ENCODE measurements at regions not wholly inside any gene's neighbourhood (a gene's known extent, or its start where the extent isn't known, plus 50 kb on each side); places are given as distances from the start of the nearest gene placed in this dataset.

DNA sequence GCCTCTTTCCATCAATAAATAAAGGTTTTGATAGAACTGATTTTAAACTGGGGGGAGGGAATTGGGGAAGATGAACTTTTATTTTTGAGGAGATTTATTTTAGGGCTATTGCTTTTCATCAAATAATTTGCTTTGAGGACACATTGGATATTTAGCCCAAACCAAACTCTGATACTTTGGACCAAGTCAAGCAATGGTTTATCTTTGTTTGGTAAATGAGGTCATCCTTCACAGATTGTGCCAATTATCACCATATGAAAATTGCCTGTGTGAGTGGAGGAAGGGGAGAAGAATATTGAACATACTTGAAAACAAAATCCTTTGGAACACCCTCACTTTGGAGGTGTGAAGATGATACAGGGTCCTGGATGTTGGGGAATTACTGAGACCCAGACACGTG, 176.9 kb upstream of the CD180 start:
- no peak for DNase-seq (ENCODE audit: extremely low read depth, low read depth)
- TF ChIP-seq, protein P1, sequence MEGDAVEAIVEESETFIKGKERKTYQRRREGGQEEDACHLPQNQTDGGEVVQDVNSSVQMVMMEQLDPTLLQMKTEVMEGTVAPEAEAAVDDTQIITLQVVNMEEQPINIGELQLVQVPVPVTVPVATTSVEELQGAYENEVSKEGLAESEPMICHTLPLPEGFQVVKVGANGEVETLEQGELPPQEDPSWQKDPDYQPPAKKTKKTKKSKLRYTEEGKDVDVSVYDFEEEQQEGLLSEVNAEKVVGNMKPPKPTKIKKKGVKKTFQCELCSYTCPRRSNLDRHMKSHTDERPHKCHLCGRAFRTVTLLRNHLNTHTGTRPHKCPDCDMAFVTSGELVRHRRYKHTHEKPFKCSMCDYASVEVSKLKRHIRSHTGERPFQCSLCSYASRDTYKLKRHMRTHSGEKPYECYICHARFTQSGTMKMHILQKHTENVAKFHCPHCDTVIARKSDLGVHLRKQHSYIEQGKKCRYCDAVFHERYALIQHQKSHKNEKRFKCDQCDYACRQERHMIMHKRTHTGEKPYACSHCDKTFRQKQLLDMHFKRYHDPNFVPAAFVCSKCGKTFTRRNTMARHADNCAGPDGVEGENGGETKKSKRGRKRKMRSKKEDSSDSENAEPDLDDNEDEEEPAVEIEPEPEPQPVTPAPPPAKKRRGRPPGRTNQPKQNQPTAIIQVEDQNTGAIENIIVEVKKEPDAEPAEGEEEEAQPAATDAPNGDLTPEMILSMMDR (IDR thresholded peaks at IDR 0.05; ENCODE audit: low read depth, low read length) = no peak

DNA sequence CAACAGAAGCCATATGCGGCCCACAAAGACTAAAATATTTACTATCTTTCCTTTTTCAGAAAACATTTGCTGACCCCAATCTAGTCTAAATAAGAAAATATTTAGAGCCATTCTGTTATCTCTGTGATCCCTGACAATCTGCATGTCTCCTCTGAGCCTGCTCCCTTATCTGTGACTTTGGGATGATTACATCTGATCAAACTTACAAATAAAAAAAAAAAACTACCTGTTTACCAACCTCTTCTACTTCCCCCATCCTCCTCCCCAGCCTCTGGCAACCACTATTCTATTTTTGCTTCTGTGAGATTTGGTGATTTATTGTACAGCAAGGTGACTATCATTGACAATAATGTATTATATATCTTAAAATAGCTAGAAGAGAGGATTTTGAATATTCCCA, 176.3 kb upstream of the CD180 start:
- TF ChIP-seq, protein P1 (IDR thresholded peaks at IDR 0.05; ENCODE audit: low read depth, low read length) = no peak
- no peak for DNase-seq (ENCODE audit: extremely low read depth, low read depth)

DNA sequence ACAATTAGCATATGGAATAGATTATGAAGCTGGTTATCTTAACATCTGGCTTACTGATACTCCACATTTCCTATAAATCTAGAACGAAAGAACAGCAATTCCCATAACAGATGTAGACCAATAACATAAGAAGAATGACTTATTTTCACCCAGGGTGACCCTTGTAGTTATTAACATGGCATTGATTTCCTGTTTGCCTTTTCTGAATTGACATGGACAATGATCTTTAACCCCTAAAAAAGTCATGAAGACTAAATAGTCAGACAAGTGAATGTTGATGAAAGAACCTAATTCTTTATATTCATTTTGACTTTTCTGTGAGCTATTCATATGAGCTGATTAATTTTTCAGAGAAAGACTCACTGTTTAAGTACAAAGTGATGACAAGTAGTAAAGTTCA, 175.3 kb upstream of the CD180 start:
- no peak for DNase-seq (ENCODE audit: extremely low read depth, low read depth)
- TF ChIP-seq, protein P1 (IDR thresholded peaks at IDR 0.05; ENCODE audit: low read depth, low read length) = no peak

DNA sequence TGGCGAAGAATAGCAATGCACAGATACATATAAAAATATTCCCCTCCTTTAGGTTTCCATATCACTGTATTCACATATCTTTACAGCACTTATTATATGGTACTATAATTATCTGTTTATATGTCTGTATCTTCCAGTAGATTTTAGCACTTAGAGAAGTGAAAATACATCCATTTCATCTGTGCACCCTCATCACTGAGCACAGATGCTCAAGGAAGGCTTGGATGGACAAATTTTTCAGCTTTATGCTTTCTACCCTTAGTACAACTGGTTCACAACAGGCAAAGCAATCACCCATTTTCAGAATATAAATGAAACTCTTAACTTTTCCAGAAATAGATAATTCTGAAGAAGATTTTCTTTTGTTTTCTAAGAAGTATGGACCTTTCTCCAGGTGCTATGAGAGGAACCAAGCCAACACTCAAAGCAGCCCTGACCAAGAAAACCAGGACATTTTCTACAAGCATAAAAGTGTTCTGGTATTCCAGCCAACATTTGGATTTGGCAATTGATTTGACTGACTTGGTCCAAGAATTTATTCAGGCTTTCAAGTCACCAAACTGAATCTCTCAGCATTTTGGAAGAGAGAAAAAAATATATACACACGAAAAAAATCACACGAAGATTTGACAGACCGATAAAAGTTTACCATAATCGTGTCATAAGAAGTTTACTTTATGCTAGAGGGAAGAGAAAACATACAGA, 170.2 kb upstream of the CD180 start:
- no peak for DNase-seq (ENCODE audit: extremely low read depth, low read depth)
- TF ChIP-seq, protein P1 (IDR thresholded peaks at IDR 0.05; ENCODE audit: low read depth, low read length) = no peak

DNA sequence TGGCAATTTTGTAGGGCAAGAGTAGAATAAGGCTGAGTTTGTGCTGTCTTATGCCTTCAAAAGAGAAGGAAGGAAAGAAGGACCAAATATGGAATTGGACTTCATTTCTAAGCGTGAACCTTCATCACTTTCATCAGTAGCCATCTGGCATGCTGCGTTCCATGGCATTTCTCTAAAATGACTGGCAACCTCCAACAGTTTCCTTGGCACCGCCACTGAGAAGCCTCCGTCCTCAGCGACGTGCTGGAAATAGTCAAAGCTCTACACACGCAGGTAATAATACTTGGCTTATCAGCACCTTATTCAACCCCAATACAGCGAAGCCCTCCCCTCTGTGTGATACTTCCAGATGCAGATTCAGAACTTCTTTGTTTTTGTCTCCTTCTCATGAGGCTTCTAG, 169.7 kb upstream of the CD180 start:
- TF ChIP-seq, protein P1 (IDR thresholded peaks at IDR 0.05; ENCODE audit: low read depth, low read length) = no peak
- DNase-seq (ENCODE audit: extremely low read depth, low read depth) = no peak

DNA sequence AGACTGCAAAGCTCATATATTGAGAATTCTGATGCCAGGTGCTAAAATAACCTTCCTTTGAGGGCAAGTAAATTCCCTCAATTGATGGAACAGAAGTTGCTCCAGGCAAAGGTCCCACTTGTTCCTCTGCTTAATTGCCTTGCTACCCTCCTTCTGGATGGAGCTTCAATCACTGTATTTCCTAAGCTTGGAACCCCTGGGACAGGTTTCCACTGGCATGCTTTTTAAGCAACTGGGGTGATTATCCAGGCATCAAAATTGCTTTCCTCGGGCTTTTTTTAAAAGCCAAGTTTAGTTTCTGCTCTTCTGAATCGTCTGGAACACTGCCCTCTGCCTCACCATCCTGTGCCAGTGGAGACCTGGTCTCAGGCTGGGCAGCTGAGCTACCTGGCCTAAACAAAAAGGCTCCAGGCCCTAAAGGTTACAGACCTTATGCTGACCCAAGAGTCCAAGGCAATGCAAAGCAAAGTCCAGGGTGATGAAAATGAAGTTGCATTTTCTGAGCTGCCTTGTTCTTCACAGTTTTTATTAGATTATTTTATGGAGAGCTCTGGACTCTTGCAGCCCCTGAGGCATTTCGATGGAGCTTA, 167.9 kb upstream of the CD180 start:
- TF ChIP-seq, protein P1 (IDR thresholded peaks at IDR 0.05; ENCODE audit: low read depth, low read length) = no peak
- DNase-seq (ENCODE audit: extremely low read depth, low read depth) = no peak

DNA sequence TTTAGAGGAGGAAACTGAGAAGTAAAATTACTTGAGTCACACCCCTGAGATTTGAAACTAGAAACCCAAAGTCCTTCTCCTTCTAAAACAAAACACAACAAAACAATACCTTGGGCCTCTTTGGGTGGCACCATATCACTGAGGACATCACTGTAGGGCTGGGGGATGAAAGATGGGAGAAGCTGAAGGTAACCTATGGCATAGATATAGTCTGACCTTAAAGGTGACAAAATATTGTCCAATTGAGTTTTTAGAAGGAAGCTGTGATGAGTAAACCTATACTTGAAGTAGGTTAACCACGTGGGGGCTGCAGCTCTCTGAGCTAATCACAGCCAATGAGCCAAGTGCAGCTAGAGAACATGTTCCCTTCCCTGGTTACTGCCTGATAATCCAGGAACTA, 167.4 kb upstream of the CD180 start:
- DNase-seq (ENCODE audit: extremely low read depth, low read depth) = no peak
- TF ChIP-seq, protein P1 (IDR thresholded peaks at IDR 0.05; ENCODE audit: low read depth, low read length) = no peak

Data from AG09319 (cell line).